Fibroblast of pulmonary artery (primary cell): ENCODE measurements at regions not wholly inside any gene's neighbourhood (a gene's known extent, or its start where the extent isn't known, plus 50 kb on each side); places are given as distances from the start of the nearest gene placed in this dataset.

ENCODE experiments used
- DNase-seq: peaks from one replicate; pipeline ENCODE4 v3.0.0-alpha.2; 2010; ENCODE audit warnings: low read depth
- H3K4me3 ChIP-seq: replicated peaks from 2 replicates; pipeline ENCODE4 v1.5.1; 2011; ENCODE audit warnings: low read depth, mild to moderate bottlenecking, control low read depth, low read length, moderate library complexity
- TF ChIP-seq, protein P1 (sequence below): IDR thresholded peaks from 2 replicates; pipeline ENCODE4 v1.5.1; 2011; ENCODE audit warnings: mild to moderate bottlenecking, control low read depth, low read length, inconsistent platforms; ENCODE audit errors: missing control alignments

GRCh38 chr11:109112821-109113280 lies 309.1 kb upstream of the C11orf87 start:
- TF ChIP-seq, protein P1, sequence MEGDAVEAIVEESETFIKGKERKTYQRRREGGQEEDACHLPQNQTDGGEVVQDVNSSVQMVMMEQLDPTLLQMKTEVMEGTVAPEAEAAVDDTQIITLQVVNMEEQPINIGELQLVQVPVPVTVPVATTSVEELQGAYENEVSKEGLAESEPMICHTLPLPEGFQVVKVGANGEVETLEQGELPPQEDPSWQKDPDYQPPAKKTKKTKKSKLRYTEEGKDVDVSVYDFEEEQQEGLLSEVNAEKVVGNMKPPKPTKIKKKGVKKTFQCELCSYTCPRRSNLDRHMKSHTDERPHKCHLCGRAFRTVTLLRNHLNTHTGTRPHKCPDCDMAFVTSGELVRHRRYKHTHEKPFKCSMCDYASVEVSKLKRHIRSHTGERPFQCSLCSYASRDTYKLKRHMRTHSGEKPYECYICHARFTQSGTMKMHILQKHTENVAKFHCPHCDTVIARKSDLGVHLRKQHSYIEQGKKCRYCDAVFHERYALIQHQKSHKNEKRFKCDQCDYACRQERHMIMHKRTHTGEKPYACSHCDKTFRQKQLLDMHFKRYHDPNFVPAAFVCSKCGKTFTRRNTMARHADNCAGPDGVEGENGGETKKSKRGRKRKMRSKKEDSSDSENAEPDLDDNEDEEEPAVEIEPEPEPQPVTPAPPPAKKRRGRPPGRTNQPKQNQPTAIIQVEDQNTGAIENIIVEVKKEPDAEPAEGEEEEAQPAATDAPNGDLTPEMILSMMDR, result no peak
- H3K4me3 ChIP-seq, result no peak overlapping the region
- no peak for DNase-seq

GRCh38 chr11:109120341-109120740 lies 301.6 kb upstream of the C11orf87 start:
- TF ChIP-seq, protein P1, result no peak
- H3K4me3 ChIP-seq, result no peak overlapping the region
- no peak for DNase-seq

GRCh38 chr11:109121173-109121932 lies 300.6 kb upstream of the C11orf87 start:
- H3K4me3 ChIP-seq, result no peak overlapping the region
- no peak for DNase-seq
- TF ChIP-seq, protein P1, result no peak

DNA sequence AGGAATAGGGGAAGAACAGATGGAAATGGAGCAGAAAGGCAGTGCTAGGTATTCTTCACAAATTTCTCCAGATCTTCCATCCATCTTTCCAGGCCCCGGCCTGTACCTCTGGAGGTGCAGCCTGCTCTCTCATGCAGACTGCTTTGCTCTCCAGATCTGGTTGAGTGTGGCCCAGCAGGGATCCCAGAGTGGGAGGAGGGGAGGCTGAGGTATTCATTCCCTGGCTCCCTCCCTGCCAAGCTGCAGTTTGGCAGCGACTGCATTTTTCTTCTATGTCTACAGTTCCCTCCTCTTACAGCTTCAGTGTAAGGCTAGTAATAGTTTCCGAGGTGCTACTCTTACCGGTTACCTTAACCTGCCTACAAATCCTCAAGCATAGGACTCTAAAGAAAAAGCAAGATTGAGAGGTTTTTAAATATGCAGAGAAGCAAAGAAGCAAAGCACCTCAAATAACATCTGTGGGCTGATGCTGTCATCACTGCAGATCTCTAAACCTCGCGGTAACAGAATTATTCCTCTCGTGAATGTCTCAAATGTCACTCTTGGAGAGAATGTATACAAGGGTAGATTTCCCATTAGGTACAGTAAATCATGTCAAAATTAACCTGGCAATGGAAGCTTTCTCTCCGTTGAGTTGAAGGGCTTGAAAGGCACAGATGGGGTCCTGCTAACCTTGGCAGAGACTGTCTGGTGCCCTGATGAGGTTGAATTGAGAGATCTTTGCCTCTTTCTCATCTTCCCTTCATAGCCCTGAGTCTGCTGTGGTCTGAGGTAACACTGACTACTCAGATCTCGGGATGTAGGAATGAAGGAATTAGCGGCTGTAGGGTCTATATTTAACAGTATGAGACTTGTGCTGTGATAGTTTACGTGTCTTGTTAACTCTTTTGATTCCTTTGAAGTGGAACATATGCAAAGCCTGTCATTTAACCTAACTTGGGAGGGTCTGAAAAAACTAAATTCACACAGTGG lies 297.9 kb upstream of the C11orf87 start:
- no peak overlapping the region for H3K4me3 ChIP-seq
- peak; percentile 35 for DNase-seq
- TF ChIP-seq, protein P1, result no peak

- H3K4me3 ChIP-seq, result no peak overlapping the region
- TF ChIP-seq, protein P1, result no peak
- no peak for DNase-seq
Measured at GRCh38 chr11:109130910-109131309, 291.1 kb upstream of the C11orf87 start.

DNA sequence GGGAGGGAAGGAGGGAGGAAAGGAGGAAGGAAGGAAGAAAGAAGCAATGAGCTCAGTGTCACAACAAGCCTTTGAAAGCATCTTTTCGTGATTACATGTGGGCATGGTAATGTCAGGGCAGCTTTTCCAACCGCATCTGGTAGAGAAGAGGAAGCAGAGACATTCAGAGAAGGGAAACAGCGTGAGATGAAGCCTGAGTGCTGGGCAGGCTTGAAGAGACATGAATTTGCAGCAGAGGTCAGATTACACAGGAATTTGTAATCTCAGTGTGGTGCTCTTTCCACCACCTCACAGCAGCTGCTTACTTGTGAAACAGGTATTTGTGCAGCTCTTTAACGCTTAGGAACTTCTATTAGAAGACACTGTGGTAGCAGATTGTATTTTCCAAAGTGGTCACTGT lies 289.5 kb upstream of the C11orf87 start:
- TF ChIP-seq, protein P1, result no peak
- no peak for DNase-seq
- H3K4me3 ChIP-seq, result no peak overlapping the region
